IMR-90 (cell line): ENCODE measurements at regions not wholly inside any gene's neighbourhood (a gene's known extent, or its start where the extent isn't known, plus 50 kb on each side); places are given as distances from the start of the nearest gene placed in this dataset.

ENCODE experiments used
- ATAC-seq: fragments of 200-7000 bp; cut with Tn5 transposase; 2 replicates; pipeline ENCODE4 v1.9.1; 2020; ENCODE audit warnings: low read depth, mild to moderate bottlenecking, moderate library complexity
- BruUV-seq: library from RNA; stranded (reverse); fragments of 400-500 nt; replicated peaks from 2 replicates; lab custom pipeline; 2021; lab: Mats Ljungman, UMichigan
- CTCF ChIA-PET: fragments of 300-600 bp; formaldehyde crosslinking; extraction: SDS; loops from one replicate; lab custom pipeline; 2021; ENCODE audit warnings: antibody characterized with exemption; lab: Yijun Ruan, JAX
- POLR2A ChIA-PET: fragments of 300-600 bp; sonication (Branson Sonifier 250); formaldehyde crosslinking; loops from one replicate; lab custom pipeline; 2022; ENCODE audit warnings: antibody characterized with exemption; ENCODE audit not compliant: unreplicated experiment; lab: Charles Lee
- DNase-seq: peaks from one replicate; pipeline ENCODE4 v3.0.0; 2013
- H2AFZ ChIP-seq: replicated peaks from 2 replicates; pipeline ENCODE3; 2013; ENCODE audit warnings: low read length, mild to moderate bottlenecking; ENCODE audit not compliant: poor library complexity
- H2AK5ac ChIP-seq: 2 replicates; pipeline ENCODE4 v1.6.1; 2013; ENCODE audit warnings: low read depth, low read length, inconsistent platforms
- H2AK9ac ChIP-seq: replicated peaks from 2 replicates; pipeline ENCODE3; 2013; ENCODE audit warnings: mild to moderate bottlenecking, low read depth, low read length, moderate library complexity; ENCODE audit not compliant: poor library complexity
- H2BK120ac ChIP-seq: 2 replicates; pipeline ENCODE4 v1.6.1; 2013; ENCODE audit warnings: low read depth, low read length, inconsistent platforms
- H2BK15ac ChIP-seq: 3 replicates; pipeline ENCODE4 v1.6.1; 2013; ENCODE audit warnings: low read depth, low read length, inconsistent platforms
- H2BK20ac ChIP-seq: 2 replicates; pipeline ENCODE4 v1.6.1; 2013; ENCODE audit warnings: low read depth, mild to moderate bottlenecking, inconsistent platforms, low read length, moderate library complexity
- H2BK5ac ChIP-seq: 2 replicates; pipeline ENCODE4 v1.6.1; 2013; ENCODE audit warnings: mild to moderate bottlenecking, low read depth, low read length, inconsistent platforms; ENCODE audit not compliant: poor library complexity, severe bottlenecking
- H3K14ac ChIP-seq: replicated peaks from 2 replicates; pipeline ENCODE4 v1.6.1; 2013; ENCODE audit warnings: low read depth, low read length, inconsistent platforms
- H3K18ac ChIP-seq: 2 replicates; pipeline ENCODE4 v1.6.1; 2013; ENCODE audit warnings: low read depth, low read length, control low read depth
- H3K23ac ChIP-seq: 2 replicates; pipeline ENCODE4 v1.6.1; 2013; ENCODE audit warnings: low read depth, low read length, inconsistent platforms
- H3K27ac ChIP-seq: 2 replicates; pipeline ENCODE4 v1.5.1; 2013; ENCODE audit warnings: mild to moderate bottlenecking, control low read depth, low read length; ENCODE audit not compliant: insufficient read depth
- H3K27me3 ChIP-seq: 2 replicates; pipeline ENCODE4 v1.6.1; 2013; ENCODE audit warnings: low read length; ENCODE audit not compliant: control insufficient read depth, insufficient read depth
- H3K36me3 ChIP-seq: 2 replicates; pipeline ENCODE4 v1.6.1; 2013; ENCODE audit warnings: low read length, mixed read lengths; ENCODE audit not compliant: control insufficient read depth, insufficient read depth
- H3K4ac ChIP-seq: 2 replicates; pipeline ENCODE4 v1.6.1; 2013; ENCODE audit warnings: low read depth, low read length, inconsistent platforms
- H3K4me1 ChIP-seq: 2 replicates; pipeline ENCODE4 v1.6.1; 2013; ENCODE audit warnings: low read length, mixed read lengths; ENCODE audit not compliant: control insufficient read depth, insufficient read depth
- H3K4me2 ChIP-seq: 2 replicates; pipeline ENCODE4 v1.6.1; 2013; ENCODE audit warnings: low read depth, mild to moderate bottlenecking, control low read depth, low read length, moderate library complexity
- H3K4me3 ChIP-seq: 2 replicates; pipeline ENCODE4 v1.5.1; 2013; ENCODE audit warnings: low read depth, mild to moderate bottlenecking, control low read depth, low read length, moderate library complexity; ENCODE audit not compliant: insufficient read depth
- H3K56ac ChIP-seq: 2 replicates; pipeline ENCODE4 v1.6.1; 2013; ENCODE audit warnings: low read length, inconsistent platforms; ENCODE audit not compliant: insufficient read depth; ENCODE audit errors: extremely low read depth
- H3K79me1 ChIP-seq, 2 experiments: 2 replicates each; pipeline ENCODE4 v1.6.1; 2013; ENCODE audit warnings: low read length in 2 of 2, inconsistent platforms in 1 of 2, low read depth in 1 of 2
- H3K9ac ChIP-seq: 2 replicates; pipeline ENCODE4 v1.6.1; 2013; ENCODE audit warnings: low read depth, low read length, control low read depth
- H3K9me1 ChIP-seq: 2 replicates; pipeline ENCODE4 v1.6.1; 2013; ENCODE audit warnings: low read length, inconsistent platforms; ENCODE audit not compliant: insufficient read depth
- H3K9me3 ChIP-seq: 2 replicates; pipeline ENCODE4 v1.6.1; 2013; ENCODE audit warnings: low read length; ENCODE audit not compliant: control insufficient read depth, insufficient read depth
- H4K20me1 ChIP-seq: 2 replicates; pipeline ENCODE4 v1.6.1; 2013; ENCODE audit warnings: low read length, inconsistent platforms; ENCODE audit not compliant: insufficient read depth
- H4K5ac ChIP-seq: 2 replicates; pipeline ENCODE4 v1.6.1; 2013; ENCODE audit warnings: mild to moderate bottlenecking, low read depth, low read length, control low read depth
- H4K8ac ChIP-seq, 2 experiments: 2 replicates each; pipeline ENCODE4 v1.6.1; 2013; ENCODE audit warnings: low read depth in 2 of 2, low read length in 2 of 2, control low read depth in 1 of 2, inconsistent platforms in 1 of 2
- H4K91ac ChIP-seq: 2 replicates; pipeline ENCODE4 v1.6.1; 2013; ENCODE audit warnings: low read depth, low read length, inconsistent platforms; ENCODE audit not compliant: insufficient read depth
- CEBPB ChIP-seq: IDR thresholded peaks from 2 replicates; pipeline ENCODE4 v1.6.1; 2012; ENCODE audit warnings: low read depth, low read length, improper control_type of control experiment
- CHD1 ChIP-seq: IDR thresholded peaks from 2 replicates; pipeline ENCODE4 v1.6.1; 2012; ENCODE audit warnings: low read depth, low read length, improper control_type of control experiment
- MAFK ChIP-seq: IDR thresholded peaks from 2 replicates; pipeline ENCODE4 v1.6.1; 2012; ENCODE audit warnings: low read depth, low read length, improper control_type of control experiment
- MAZ ChIP-seq: IDR thresholded peaks from 2 replicates; pipeline ENCODE4 v1.6.1; 2012; ENCODE audit warnings: low read depth, mild to moderate bottlenecking, low read length, improper control_type of control experiment, moderate library complexity, borderline replicate concordance
- MXI1 ChIP-seq: IDR thresholded peaks from 2 replicates; pipeline ENCODE4 v1.6.1; 2012; ENCODE audit warnings: low read depth, mild to moderate bottlenecking, low read length, moderate library complexity, borderline replicate concordance
- NFE2L2 ChIP-seq: fragments of 150-350 bp; IDR thresholded peaks from 2 replicates; pipeline ENCODE4 v1.6.1; 2016; ENCODE audit warnings: low read depth, mild to moderate bottlenecking, low read length
- RAD21 ChIP-seq: IDR thresholded peaks from 2 replicates; pipeline ENCODE4 v1.6.1; 2012; ENCODE audit warnings: low read length, improper control_type of control experiment
- RCOR1 ChIP-seq: IDR thresholded peaks from 2 replicates; pipeline ENCODE4 v1.6.1; 2012; ENCODE audit warnings: mild to moderate bottlenecking, low read length, improper control_type of control experiment; ENCODE audit not compliant: insufficient replicate concordance
- WGBS, 2 experiments: methylation state at CpG; one replicate each; pipeline versions ENCODE4 v1.1.5 to v1.1.7; 2013; ENCODE audit warnings: missing lambda C conversion rate in 2 of 2; ENCODE audit not compliant: insufficient read length in 1 of 2; ENCODE audit errors: extremely low coverage in 2 of 2; 5-methylcytosine and 5-hydroxymethylcytosine counted together
- dilution Hi-C: fragments of 300-500 bp; cut with HindIII; formaldehyde crosslinking; loops from one replicate; pipeline ENCODE4 v1.14.3; 2018; ENCODE audit warnings: low sequenced_read_pairs; ENCODE audit not compliant: unreplicated experiment
- in situ Hi-C: fragments of 300-500 bp; cut with MboI; formaldehyde crosslinking; loops from 3 replicates; pipeline ENCODE4 v1.14.3; 2019; ENCODE audit warnings: low sequenced_read_pairs, inconsistent platforms, mixed read lengths
- intact Hi-C: fragments of 100-400 bp; cut with micrococcal nuclease; formaldehyde crosslinking; loops from 2 replicates; pipeline ENCODE4 v1.10.0; 2022
- TF ChIP-seq, protein P1 (sequence below): conservative IDR thresholded peaks from 2 replicates; pipeline ENCODE4 v1.5.1; 2012; ENCODE audit warnings: mild to moderate bottlenecking, low read depth, low read length, improper control_type of control experiment
- TF ChIP-seq, protein P2 (sequence below): fragments of 150-350 bp; IDR thresholded peaks from 2 replicates; pipeline ENCODE4 v1.6.1; 2017; ENCODE audit warnings: mild to moderate bottlenecking, antibody characterized with exemption, low read length, low read depth
- TF ChIP-seq, protein P3 (sequence below): fragments of 150-350 bp; IDR thresholded peaks from 2 replicates; pipeline ENCODE4 v1.6.1; 2016; ENCODE audit warnings: low read depth, mild to moderate bottlenecking, low read length, moderate library complexity, borderline replicate concordance

DNA sequence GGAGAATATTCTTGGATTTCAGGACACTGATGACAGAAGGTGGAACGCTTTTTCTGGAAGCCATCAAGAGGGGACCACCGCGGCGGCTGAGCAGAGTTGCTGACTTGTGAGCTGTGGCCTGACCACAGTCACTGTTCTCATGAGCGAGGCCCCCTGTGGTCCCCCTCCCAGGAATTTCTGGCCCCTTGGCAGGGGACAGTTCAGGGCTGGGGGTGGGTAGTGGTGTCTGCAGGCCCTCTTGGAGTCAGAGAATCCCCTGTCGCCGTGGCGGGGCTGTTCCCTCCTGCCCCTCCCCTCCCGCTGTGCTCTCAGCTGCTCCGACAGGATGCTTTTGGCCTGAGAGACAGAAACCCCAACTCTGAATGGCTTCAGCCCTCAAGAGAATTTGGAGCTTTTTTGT is 292.0 kb downstream of the SEC14L1 start:
- H3K4me3 ChIP-seq, result no peak overlapping the region
- H4K20me1 ChIP-seq, result peaks cover 88% of the 10 kb centered on the region
- H3K4me1 ChIP-seq, result peaks cover 74% of the 10 kb centered on the region
- DNase-seq (no peak), ATAC-seq (no peak)
- no peaks in the 10 kb centered on the region for H3K9me3 ChIP-seq
- in situ Hi-C loops, result no loop called here
- peak overlapping the region; percentile 77 for H2BK120ac ChIP-seq
- POLR2A ChIA-PET, result no interaction called here
- H3K18ac ChIP-seq, result no peak overlapping the region
- no peak overlapping the region for H3K4me2 ChIP-seq
- TF ChIP-seq MAFK, result no peak
- TF ChIP-seq, protein P1, sequence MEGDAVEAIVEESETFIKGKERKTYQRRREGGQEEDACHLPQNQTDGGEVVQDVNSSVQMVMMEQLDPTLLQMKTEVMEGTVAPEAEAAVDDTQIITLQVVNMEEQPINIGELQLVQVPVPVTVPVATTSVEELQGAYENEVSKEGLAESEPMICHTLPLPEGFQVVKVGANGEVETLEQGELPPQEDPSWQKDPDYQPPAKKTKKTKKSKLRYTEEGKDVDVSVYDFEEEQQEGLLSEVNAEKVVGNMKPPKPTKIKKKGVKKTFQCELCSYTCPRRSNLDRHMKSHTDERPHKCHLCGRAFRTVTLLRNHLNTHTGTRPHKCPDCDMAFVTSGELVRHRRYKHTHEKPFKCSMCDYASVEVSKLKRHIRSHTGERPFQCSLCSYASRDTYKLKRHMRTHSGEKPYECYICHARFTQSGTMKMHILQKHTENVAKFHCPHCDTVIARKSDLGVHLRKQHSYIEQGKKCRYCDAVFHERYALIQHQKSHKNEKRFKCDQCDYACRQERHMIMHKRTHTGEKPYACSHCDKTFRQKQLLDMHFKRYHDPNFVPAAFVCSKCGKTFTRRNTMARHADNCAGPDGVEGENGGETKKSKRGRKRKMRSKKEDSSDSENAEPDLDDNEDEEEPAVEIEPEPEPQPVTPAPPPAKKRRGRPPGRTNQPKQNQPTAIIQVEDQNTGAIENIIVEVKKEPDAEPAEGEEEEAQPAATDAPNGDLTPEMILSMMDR, result no peak
- no peak for TF ChIP-seq CHD1
- TF ChIP-seq MAZ, result no peak
- no peak for TF ChIP-seq RAD21
- TF ChIP-seq, protein P2, sequence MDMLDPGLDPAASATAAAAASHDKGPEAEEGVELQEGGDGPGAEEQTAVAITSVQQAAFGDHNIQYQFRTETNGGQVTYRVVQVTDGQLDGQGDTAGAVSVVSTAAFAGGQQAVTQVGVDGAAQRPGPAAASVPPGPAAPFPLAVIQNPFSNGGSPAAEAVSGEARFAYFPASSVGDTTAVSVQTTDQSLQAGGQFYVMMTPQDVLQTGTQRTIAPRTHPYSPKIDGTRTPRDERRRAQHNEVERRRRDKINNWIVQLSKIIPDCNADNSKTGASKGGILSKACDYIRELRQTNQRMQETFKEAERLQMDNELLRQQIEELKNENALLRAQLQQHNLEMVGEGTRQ, result no peak
- TF ChIP-seq NFE2L2, result no peak
- no peak for TF ChIP-seq RCOR1
- TF ChIP-seq CEBPB, result no peak
- TF ChIP-seq, protein P3, sequence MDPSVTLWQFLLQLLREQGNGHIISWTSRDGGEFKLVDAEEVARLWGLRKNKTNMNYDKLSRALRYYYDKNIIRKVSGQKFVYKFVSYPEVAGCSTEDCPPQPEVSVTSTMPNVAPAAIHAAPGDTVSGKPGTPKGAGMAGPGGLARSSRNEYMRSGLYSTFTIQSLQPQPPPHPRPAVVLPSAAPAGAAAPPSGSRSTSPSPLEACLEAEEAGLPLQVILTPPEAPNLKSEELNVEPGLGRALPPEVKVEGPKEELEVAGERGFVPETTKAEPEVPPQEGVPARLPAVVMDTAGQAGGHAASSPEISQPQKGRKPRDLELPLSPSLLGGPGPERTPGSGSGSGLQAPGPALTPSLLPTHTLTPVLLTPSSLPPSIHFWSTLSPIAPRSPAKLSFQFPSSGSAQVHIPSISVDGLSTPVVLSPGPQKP, result no peak
- TF ChIP-seq MXI1, result no peak
- WGBS, 2 experiments, result 72% methylated on average over 9 of the region's 10 CpGs; no CpG with 5 or more reads in 1 of the 2 experiments
- no peak overlapping the region for H2AFZ ChIP-seq
- no peak overlapping the region for H3K27ac ChIP-seq
- peak overlapping the region; percentile 57 for H2BK5ac ChIP-seq
- no peak overlapping the region for H3K9ac ChIP-seq
- BruUV-seq, result no TSS peak
- peak overlapping the region; percentile 74; the same call in 1 of the 2 replicates for H2AK5ac ChIP-seq
- peak overlapping the region; percentile 5; the same call in 1 of the 2 replicates for H4K5ac ChIP-seq
- dilution Hi-C loops, result no loop called here
- no peak overlapping the region for H2AK9ac ChIP-seq
- H3K36me3 ChIP-seq, result peaks cover 17% of the 10 kb centered on the region; the same call in 1 of the 2 replicates
- peak overlapping the region in 1 of 2 experiments; percentile 48; a peak in 1 of 4 replicates for H4K8ac ChIP-seq
- H3K14ac ChIP-seq, result peak overlapping the region; percentile 78
- peaks cover 50% of the 10 kb centered on the region for H3K9me1 ChIP-seq
- peak overlapping the region; percentile 80 for H4K91ac ChIP-seq
- intact Hi-C loops, result loop anchor here (5.0 kb wide), 1 partner anchor 580 kb away; no protein-coding TSS in a partner anchor
- H2BK15ac ChIP-seq, result no peak overlapping the region; the same call in 2 of the 3 replicates
- peak overlapping the region; percentile 84 for H3K4ac ChIP-seq
- H3K27me3 ChIP-seq, result no peaks in the 10 kb centered on the region
- H3K56ac ChIP-seq, result no peak overlapping the region
- H3K79me1 ChIP-seq, result peaks cover 44 to 96% of the 10 kb centered on the region in 2 experiments
- H2BK20ac ChIP-seq, result peak overlapping the region; percentile 39; the same call in 1 of the 2 replicates
- H3K23ac ChIP-seq, result peak overlapping the region; percentile 43; the same call in 1 of the 2 replicates
- CTCF ChIA-PET, result interaction anchor here (0.6 kb wide), 1 partner anchor 44 kb away, joined by 3 read pairs; no protein-coding TSS in a partner anchor
